COR-L47 (cell line): ENCODE measurements at regions not wholly inside any gene's neighbourhood (a gene's known extent, or its start where the extent isn't known, plus 50 kb on each side); places are given as distances from the start of the nearest gene placed in this dataset.
A peak's percentile ranks its signal among the peaks of the same experiment; 100 is the strongest.
"Not testable (repeated sequence)": the region's sequence is repeated elsewhere in the genome, so short reads cannot be mapped to it uniquely, and the experiment has no call there.

Experiments used
- DNase-seq: peaks from one replicate; lab custom pipeline; 2025; lab: John Stamatoyannopoulos, UW

DNA sequence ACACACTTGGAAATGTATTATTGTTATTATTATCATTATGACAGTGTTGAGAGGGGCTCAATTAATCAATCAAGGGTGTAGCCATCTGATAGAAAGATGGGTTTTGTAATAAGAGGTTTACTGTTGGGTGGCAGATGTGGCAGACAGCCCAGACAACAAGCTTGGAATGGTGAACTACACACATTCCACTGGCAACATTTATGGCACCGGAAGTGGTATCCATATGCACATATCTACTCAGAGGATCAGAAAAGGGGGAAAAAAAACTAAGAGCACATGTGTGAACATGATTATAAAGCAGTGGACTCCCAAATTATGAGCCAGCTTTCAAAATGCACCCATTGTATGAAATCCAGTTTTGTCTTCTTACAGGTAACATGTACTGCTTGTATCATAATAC, 125.9 kb upstream of the ARX start:
- no peak for DNase-seq

GRCh38 chrX:25131055-25131454, 115.3 kb upstream of the ARX start:
- DNase-seq: no peak

GRCh38 chrX:25130619-25131018, 114.9 kb upstream of the ARX start:
- no peak for DNase-seq

DNA sequence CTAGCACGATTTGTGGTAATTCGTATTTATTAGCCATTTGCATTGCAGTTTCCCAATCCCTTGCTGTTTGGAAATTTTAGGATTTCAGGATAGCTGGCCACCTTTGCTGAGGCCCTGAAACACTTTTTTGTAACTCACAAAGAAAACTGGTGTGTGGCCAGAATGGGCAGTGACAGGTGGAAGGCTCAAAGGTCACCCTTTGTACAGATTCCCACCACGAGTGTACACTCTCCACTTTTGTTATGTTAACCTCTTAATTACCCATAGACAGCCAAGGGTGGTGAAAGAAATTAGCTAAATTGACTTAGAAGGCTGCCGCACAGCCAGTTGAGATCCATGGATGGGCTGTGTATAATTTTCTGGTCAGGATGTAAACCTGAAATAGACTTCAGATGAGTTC, 109.7 kb upstream of the ARX start:
- DNase-seq: no peak

GRCh38 chrX:25124391-25124790, 108.6 kb upstream of the ARX start:
- no peak for DNase-seq

- no peak for DNase-seq
Measured at GRCh38 chrX:25112156-25112555, 96.4 kb upstream of the ARX start.

DNA sequence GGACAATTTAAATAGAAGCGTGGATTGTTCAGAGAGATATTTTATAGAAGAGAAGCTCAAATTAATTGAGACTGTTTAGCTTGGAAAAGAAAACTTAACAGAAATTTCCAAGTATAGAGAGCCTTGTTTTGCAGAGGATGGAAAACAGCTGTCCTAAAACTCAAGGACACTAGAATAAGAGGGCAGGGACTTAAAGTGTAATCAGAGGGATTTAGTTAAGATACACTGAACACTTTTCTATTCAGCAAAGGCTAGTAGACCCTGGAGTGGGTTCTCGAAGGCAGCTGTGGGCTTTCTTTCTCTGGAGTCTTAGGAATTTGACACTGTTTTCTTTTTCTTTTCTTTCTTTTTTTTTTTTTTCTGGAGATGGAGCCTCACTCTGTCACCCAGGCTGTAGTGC, 92.7 kb upstream of the ARX start:
- DNase-seq: no peak

DNA sequence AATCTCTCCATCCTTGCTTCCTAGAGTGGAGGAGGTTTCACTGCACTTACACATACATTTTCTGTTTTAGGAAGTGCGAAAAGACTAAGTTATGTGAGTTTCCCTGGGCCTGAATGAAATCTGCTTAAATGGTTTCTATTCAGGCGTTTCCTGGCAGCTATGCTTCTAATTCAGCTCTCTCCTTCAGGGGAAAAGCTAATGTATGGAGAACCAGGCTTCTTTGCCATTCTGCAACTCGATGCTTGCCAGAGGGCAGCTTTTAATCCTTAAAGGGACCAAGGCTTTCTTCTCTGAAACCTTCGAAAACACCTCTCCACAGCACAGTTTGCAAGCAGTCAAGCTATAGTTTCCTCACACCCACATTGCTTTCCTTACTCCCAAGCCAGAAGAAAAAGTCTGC, 89.5 kb upstream of the ARX start:
- no peak for DNase-seq

- no peak for DNase-seq
Measured at GRCh38 chrX:25096522-25097045, 80.8 kb upstream of the ARX start.

DNA sequence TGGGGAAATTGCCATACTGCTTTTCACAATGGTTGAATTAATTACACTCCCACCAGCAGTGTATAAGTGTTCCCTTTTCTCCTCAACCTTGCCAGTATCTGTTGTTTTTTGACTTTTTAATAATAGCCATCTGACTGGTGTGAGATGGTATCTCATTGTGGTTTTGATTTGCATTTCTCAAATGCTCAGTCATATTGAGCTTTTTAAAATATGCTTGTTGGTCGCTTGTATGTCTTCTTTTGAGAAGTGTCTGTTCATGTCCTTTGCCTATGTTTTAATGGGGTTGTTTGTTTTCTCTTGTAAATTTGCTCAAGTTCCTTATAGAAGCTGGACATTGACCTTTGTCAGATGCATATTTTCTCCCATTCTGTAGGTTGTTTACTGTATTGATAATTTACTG, 75.4 kb upstream of the ARX start:
- DNase-seq: not testable (repeated sequence)

DNA sequence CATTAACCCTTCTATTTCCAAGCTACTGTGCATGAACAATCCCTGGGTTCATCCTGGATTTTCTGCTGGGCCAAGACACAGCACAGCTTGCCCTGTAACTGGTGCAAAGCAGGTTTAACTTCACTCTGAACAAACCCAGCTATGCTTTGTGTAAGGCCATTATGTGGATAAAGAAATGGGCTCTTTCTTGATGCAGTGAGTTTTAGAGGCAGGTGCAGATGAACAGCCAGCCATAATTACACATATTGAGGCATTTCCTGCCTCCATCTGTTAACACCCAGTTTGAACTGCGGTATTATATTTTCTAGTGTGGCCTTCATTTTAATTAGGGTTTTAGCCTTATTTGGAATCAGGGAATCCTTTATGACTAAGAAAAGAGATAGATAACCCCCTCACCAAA, 68.7 kb upstream of the ARX start:
- DNase-seq: peak; percentile 20

- DNase-seq: no peak
Measured at GRCh38 chrX:25083661-25084060, 67.9 kb upstream of the ARX start.

DNA sequence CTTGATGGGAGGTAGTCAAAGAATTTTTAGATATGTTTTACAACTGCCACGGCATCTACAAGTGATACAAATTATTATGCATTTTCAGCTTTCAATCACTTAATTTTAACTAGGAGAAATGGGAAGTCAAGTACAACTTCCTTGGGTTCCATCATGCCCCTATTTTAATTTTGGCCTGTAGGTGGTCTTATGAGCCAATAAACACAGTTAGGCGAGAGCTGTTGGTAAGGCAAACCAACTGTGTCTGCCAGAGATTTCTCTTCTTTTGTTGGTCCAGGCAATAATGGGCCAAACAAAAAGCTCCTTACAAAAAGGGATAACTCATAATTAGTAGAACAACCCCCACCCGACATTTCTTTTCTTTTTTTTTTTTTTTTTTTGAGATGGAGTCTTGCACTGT, 63.3 kb upstream of the ARX start:
- DNase-seq: no peak

DNA sequence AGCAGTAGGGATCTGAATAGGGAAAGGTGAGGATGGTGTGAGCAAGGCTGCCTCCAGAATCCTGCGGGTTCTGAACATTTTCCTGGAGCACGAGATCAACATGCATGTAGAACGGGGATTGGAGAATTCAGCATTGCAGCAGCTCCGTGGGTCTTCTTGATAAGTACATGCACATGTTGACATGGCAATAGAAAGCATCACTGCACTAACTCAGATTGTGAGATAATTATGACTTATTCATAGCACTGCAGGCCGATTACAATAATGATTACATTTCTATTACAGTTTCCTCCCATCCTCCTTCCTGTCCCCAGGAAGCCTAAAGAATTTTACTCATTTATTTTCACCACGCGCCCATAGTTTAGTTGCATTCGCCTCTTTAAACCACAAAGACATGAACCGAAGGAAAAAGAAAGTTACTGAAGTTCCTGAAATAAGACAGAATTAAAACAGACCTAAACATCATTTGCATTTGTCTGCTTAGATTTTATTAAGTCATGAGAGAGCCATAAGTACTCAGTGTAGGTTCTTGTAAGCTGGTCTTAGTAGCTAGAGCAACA, 61.3 kb upstream of the ARX start:
- DNase-seq: no peak

DNA sequence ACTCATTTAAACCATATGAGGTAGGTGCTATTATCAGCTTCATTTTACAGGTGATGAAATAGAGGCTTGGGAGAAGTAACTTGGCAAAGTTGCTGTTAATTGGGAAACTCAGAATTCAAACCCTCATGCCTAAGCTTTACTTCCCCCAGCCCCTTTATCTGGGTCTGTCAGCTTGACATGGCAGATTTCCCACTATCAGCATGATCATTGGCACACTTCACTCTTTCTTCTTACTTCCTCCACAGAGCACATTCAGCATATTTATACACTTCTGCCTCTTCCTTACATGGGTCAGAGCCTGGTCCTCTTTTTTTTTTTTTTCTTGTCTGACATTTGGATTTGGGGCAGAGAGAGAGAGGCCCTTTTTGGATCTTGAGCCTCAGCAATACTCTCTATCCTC, 56.5 kb upstream of the ARX start:
- DNase-seq: no peak

DNA sequence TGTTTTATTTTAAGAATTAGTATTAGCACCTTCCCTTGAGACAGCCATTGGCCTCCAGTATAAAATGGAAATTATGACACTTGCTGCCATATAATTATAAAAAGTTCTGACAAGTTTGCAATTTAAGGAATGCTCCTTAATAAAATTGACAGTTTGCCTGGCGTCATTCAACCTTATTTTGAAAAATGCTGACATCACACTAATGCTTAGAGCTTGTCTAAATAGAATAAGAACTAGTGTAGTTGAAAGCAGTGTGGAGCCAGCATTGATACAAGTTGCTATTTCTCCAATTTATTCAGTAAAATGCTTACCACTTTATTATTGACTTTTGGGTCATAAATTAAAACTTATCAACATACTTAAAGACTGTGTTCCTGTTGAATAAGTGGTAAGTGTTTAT, 54.3 kb upstream of the ARX start:
- no peak for DNase-seq

GRCh38 chrX:25069209-25069608, 53.4 kb upstream of the ARX start:
- DNase-seq: no peak

- no peak for DNase-seq
Measured at GRCh38 chrX:25068340-25068739, 52.6 kb upstream of the ARX start.

DNA sequence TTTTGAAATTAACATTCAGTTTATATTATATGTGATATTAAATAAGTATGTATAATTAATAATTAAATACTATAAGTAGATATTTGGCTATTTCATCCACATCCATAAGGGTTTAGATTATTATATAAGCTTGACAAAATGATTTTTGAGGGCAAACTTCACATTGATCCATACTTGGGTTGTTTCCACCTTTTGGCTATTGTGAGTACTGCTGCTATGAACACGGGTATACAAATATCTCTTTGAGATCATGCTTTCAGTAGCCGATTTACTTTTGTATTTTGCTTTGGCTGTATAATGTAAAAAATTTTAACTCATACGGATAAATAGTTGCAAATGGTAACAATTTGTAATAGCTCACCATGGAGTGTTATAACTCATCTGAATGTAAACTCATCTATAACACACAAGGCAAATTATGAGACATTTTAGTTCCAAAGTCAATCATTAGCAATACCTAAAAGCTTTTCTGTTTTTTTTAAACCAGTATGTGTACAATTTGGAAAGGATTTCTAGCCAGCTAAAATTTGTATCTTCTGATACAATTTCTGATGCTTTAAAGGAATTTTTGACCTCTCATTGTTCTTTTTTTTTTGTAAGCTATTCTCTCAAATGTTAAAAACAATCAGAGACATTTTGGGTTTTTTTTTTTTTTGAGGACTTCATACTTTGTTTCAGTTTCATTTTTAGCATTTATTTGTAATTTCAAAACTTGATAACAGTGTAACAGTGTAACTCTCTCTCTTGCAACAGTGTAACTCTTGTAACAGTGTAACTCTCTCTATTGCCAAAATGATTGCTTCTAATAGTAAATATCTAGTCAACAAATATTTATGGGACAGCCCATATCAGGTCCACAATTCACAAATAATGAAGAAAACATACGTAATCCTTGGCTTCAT, 51.8 kb upstream of the ARX start:
- DNase-seq: no peak

DNA sequence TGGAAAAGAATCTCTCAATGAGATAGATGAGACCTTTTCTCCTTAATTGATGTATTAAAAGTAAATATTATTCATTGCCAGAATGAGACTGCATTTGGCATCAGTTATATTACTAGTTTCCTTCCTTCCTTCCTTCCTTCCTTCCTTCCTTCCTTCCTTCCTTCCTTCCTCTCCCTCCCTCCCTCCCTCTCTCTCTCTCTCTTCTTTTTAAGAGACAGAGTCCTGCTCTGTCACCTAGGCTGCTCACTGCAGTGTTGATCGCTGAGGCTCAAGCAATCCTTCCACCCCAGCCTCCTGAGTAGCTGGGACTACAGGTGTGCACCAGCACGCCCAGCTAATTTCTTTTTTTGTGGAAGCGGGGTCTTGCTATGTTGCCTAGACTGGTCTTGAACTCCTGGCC, 50.4 kb upstream of the ARX start:
- no peak for DNase-seq
